Stromal cell of bone marrow (primary cell): ENCODE measurements at regions not wholly inside any gene's neighbourhood (a gene's known extent, or its start where the extent isn't known, plus 50 kb on each side); places are given as distances from the start of the nearest gene placed in this dataset.

Source experiments
- DNase-seq: peaks from one replicate; pipeline ENCODE4 v3.0.0-alpha.2; 2012; ENCODE audit warnings: low read depth

DNA sequence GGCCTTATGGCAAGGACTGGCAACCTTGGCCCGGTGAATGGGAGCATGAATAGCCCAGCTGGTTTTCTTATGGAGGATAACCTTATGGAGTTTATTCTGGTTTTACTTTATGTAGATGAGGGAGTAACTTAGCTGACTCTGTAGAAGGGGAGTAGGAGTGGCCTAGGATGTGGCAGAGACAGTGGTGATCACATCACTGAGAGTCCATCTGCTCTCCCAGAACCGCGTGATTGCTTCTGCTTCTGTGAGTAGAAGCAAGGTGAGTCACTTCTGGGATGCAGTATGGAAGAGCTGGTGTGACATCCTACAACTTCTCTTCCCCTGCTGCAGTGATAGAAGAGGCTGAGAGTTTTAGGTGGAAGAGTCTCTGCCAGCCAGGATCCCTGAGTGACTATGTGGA, 129.2 kb downstream of the RPS24 start:
- no peak for DNase-seq

GRCh38 chr10:78164702-78165101, 131.0 kb downstream of the RPS24 start:
- DNase-seq = no peak

DNA sequence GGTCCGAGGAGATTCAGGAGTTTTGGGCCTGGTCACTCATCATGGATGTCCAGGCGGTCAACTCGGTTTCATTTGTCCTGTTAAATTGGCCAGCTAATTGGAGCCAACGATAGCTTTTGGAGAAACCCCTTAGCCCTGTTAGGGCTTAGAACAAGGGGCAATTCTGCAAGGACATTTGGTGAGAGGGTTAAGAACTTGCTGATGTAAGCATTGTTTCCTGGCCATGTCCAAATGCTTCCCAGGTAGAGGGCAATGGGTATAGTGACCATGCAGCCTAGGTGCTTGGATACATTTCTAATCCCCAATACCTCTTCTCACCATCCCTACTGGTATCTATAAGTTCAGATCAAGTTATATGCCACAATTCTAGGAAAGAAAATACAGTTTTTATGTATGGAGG, 131.5 kb downstream of the RPS24 start:
- DNase-seq = no peak

DNA sequence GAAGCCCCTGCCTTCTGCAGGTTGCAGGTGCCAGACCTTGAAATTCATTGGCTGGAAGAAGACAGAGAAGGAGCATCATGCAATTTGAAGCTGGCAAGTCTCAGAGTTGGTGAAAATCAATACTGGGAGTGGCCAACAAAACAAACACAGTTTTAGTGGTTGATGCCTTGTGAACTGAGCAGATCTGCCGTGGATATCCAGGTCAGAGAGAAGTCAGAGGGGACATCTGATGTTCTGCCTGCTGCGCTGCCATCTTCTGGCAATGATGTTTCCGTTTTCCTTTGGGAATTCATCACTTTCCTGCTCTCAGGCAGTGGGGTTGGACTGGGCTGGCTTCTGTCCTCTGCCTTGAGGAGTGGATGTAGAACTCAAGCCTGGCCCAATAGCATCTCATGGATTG, 132.0 kb downstream of the RPS24 start:
- DNase-seq = no peak

DNA sequence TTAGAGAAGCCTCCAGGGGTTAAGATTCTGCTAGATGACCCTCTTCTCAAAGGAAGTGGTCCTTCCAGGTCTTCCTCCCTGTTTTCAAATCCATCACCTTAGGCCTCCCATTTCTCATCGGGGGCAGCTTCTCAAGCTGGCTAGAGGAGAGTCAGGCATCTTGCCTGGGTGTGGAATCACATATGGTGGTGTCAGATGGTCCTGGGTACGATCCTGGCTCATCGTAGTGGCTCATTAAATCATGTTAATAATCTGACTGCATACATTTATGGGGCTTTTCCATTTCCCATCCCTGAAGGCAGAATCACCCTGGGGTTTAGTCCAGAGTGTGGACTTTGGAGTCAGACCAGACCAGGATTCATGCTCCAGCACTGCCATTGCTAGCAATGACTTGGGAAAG, 132.6 kb downstream of the RPS24 start:
- DNase-seq = no peak

DNA sequence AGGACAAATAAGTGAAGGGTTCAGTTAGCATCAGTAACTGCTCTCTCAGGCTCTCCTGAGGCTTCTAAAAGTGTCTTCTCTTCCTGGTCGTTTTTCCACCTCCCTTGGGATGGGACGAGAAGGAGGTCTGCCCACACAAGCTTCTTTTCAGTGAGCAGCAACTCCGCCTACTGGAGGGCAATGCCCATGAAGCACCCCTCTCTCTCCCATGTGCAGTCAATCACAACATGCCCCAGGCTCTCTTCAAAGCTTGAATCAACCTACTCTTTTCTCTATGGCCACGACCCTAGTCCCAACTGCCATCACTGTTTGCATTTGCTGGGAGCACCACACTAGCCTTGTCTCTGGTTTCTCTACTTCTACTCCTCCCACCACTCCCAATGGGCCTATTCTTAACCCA, 135.6 kb downstream of the RPS24 start:
- DNase-seq = no peak

- DNase-seq = no peak
Observed at GRCh38 chr10:78170026-78170475, 136.4 kb downstream of the RPS24 start.

DNA sequence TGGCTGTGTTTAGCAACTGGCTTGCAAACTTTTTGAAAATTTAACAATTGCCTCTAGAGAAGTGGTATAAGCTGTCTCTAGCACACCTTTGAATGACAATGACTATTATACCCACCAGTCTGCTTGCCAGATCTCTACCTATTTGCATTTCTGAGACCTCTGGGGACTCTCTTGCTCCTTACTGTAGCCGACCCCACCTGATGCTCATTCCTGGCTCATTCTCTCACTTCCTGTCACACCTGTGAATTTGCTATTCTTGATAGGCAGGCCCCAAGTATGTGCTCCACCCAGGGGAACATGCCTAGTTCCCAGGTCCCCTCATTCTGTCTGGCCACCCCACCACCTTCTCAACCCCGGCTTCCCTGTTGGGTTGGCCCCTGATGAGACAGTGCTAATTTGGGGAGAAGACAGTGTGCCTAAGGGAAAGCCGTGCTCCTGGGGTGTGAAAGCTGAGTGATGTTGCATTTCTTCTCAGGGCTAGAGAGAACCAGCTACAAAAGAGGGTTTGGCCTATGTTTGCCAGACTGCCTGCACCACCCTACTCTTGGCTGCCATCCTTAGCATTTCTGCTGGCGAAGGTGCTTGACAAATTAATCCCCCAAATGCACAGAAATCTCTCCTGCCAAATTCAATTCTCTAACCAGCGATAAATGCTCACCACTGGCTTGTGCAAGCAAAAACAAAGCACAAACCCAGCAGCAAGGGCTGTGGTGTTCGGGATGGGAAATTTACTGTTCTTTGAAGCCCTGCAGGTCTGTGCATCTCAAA, 138.2 kb downstream of the RPS24 start:
- DNase-seq = no peak

- no peak for DNase-seq
Observed at GRCh38 chr10:78173360-78174015, 139.8 kb downstream of the RPS24 start.

GRCh38 chr10:78175444-78176015, 141.9 kb downstream of the RPS24 start:
- no peak for DNase-seq

DNA sequence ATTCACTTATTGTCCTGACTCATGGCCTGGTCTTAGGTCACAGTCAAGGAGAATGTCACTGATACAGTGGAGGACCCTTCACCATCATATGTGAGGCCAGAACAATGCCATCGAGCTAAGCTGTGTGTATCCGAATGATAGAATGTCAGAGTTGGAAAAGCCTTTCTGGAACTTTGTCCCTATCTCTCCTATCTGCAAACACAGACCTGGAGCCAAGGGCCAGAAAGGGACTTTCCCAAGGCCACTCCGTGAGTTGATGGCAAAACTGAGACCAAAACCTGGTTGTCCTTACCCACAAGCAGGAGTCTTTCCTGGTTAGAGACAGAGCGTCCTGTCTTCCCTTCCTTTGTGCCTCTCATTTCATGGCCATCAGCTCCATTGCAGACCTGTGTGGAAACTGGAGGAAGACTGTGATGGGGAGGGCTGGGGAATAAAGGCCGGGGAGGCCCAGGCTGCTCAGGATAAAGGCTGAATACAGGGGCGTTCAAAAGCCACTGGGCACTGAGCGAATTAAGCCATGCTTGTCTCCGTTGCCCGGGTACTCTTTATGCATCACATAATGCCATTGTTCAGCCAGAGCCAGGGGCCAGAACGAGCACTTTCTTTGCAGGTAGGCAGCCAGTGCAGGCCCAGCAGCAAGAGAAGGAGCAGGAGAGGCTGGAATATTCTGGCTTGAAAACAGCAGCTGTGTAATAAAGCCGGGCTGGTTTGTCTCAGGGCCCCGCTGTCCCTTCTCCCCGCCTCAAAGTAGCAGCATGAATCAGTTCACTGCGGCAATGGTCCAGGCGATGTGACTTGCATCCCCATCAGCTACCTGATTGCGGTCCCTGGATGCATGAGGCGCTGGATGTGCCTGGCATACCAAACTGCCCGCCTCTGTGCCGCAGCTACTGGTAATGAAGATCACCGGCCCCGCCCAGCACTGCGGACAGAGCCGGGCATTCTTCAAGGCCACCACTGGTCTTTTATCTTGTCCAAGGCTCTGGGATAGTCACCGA, 143.0 kb downstream of the RPS24 start:
- DNase-seq = no peak

DNA sequence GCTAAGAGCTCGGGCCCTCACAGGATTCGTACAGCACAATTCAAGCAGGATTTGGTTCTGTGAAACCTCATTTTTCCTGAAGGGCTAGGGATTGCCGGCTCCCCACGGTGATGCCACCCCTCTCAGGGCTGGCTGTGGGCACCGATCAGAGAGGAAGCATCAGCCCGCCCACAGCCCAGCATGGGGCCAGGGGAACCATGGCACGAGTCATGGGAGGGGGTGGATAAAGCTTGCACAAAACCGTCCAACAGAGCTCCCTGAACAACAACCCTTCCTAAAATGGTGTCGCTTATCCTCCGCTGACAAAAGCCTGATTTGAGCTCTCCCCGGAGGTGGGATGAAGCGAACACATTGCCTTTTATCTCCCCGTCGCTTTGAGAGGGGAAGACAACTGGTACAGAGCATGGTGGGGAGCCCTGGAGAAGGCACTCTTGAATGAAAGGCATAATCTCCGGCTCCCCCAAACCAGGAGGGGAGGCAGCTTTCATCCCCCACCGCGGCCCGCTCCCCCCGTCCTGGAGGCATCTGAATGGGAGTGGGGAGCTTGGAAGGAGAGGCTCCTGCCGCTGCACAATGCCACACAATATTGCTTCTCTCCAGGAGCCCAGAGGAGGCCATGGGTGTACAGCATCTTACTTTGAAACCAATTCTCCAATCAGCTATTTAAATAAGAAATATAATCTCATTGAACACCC, 144.0 kb downstream of the RPS24 start:
- no peak for DNase-seq

GRCh38 chr10:78178397-78178796, 144.7 kb downstream of the RPS24 start:
- no peak for DNase-seq

DNA sequence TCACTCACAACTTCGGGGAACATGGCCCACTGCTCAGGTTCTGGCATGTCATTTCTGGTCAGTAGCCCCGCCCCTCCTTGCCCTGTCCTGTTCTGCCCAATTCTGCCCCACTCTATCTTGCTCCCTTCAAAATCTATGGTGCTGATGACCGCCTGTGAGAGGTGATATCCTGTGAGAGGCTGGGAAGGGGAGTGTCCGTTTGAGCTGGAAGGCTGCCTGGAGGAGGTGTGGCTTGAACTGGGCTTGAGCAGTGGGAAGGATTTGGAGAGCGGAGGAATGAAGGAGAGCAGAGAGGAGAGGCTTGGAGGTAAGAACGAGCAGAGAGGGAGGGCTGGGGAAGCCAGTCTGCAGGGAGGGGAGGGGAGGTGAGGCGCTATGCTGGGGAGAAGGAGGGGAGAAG, 145.3 kb downstream of the RPS24 start:
- DNase-seq = no peak

DNA sequence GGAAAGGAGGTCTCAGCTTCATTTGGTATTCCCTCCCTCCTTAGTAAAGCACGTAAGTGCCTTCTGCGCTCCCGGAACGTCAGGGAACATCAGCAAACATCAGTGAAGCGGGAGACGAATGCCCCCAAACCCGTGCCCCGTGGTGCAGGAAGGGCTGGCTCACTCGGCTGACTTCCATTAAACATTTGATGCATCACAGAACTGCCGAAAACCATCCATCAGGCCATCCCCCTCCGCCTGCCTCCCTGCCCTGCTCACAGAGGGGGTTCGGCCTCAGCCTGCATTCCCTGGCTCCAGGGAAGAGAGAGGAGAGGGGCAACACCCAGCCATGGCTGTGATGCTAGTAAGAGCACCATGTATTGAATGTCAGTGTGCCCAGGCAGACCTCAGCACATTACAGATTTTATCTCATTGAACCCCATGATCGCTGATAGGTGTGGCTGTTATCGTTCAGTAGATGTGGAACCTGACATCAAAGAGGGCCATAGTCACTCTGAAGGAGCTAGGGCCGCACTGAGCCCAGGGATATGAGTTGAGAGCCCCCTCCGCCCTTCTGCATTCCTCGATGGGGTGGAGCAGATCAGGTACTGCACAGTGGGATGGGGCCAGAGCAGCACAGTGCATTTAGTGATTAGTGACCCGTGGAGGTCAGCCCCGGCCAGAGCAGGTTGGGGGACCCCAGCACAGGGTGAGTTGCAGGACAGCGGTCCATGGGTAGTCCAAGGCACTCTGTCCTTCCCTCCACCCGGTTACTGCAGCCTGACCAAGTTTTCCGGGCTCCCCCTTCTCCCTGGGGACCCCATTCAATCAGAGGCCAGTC, 146.4 kb downstream of the RPS24 start:
- no peak for DNase-seq

DNA sequence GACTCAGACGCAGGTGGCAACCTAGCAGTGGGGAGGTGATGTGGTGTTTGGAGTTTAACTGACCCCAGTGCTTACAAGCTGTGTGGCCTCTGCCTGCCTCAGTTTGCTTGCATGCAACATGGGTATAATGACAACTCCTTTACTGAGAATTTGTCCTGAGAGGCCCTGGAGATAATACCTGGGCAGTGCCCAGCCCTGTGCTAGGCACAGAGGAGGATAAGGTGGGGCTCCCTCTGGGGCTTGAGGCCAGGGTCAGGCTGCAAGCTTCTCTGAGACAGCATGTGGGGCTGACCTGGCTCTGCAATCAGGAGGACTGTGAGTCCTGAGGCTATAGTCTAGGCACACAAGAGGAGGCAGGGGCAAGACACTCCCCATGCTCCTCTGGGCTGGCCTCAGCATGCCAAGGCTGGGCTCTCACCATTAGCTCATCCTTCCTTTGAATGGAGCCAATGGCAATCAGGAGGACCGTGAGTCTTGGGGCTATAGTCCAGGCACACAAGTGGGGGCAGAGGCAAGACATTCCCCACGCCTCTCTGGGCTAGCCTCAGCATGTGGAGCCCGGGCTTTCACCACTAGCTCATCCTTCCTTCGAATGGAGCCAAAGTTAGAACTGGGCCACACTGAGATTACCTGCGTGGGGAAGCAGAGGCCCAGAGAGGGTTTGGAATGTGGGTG, 147.9 kb downstream of the RPS24 start:
- no peak for DNase-seq

- no peak for DNase-seq
Observed at GRCh38 chr10:78182841-78183240, 149.2 kb downstream of the RPS24 start.

- no peak for DNase-seq
Observed at GRCh38 chr10:78184851-78185692, 151.4 kb downstream of the RPS24 start.

GRCh38 chr10:78185693-78186055, 152.0 kb downstream of the RPS24 start:
- DNase-seq = no peak
